Liver (tissue), 8 donors: ENCODE measurements at regions not wholly inside any gene's neighbourhood (a gene's known extent, or its start where the extent isn't known, plus 50 kb on each side); places are given as distances from the start of the nearest gene placed in this dataset.

Experiments used
- DNase-seq: peaks from one replicate; pipeline ENCODE4 v3.0.0-alpha.2; 2017; ENCODE audit warnings: low spot score
- H3K27ac ChIP-seq, 2 donors: one replicate each; pipeline ENCODE4 v1.7.0; 2013; ENCODE audit warnings: inconsistent platforms in 2 of 2, low read length in 2 of 2, control low read depth in 1 of 2, low read depth in 1 of 2, mild to moderate bottlenecking in 1 of 2
- H3K27me3 ChIP-seq, 4 donors: one replicate each; pipeline versions ENCODE4 v1.6.1 to v1.7.0; 2013; ENCODE audit warnings: low read length in 3 of 4, inconsistent platforms in 1 of 4, mild to moderate bottlenecking in 1 of 4, moderate library complexity in 1 of 4; ENCODE audit not compliant: control insufficient read depth in 4 of 4, insufficient read depth in 4 of 4
- H3K36me3 ChIP-seq, 4 donors: one replicate each; pipeline versions ENCODE4 v1.6.1 to v1.7.0; 2013; ENCODE audit warnings: low read length in 3 of 4, mild to moderate bottlenecking in 3 of 4, low read depth in 1 of 4, moderate library complexity in 1 of 4; ENCODE audit not compliant: control insufficient read depth in 4 of 4, insufficient read depth in 3 of 4
- H3K4me1 ChIP-seq, 4 donors: one replicate each; pipeline versions ENCODE4 v1.6.1 to v1.7.0; 2013; ENCODE audit warnings: low read length in 3 of 4, mild to moderate bottlenecking in 3 of 4, moderate library complexity in 1 of 4; ENCODE audit not compliant: control insufficient read depth in 4 of 4, insufficient read depth in 4 of 4
- H3K4me3 ChIP-seq, 3 donors: one replicate each; pipeline versions ENCODE4 v1.6.1 to v1.7.0; 2013; ENCODE audit warnings: low read length in 3 of 3, control low read depth in 1 of 3, low read depth in 1 of 3, mild to moderate bottlenecking in 1 of 3
- H3K9ac ChIP-seq, 2 donors: one replicate each; pipeline ENCODE4 v1.7.0; 2013; ENCODE audit warnings: low read length in 2 of 2, mild to moderate bottlenecking in 2 of 2, moderate library complexity in 2 of 2, control low read depth in 1 of 2, low read depth in 1 of 2
- H3K9me3 ChIP-seq, 4 donors: one replicate each; pipeline versions ENCODE4 v1.6.1 to v1.7.0; 2013; ENCODE audit warnings: low read length in 3 of 4; ENCODE audit not compliant: control insufficient read depth in 4 of 4
- EGR1 ChIP-seq, 2 donors: IDR thresholded peaks; 2 replicates each; pipeline ENCODE4 v1.6.1; 2016 to 2018; ENCODE audit warnings: antibody characterized with exemption in 2 of 2, low read depth in 2 of 2
- FOXA1 ChIP-seq: IDR thresholded peaks from 2 replicates; pipeline ENCODE4 v1.6.1; 2016; ENCODE audit warnings: antibody characterized with exemption
- FOXA2 ChIP-seq: IDR thresholded peaks from 2 replicates; pipeline ENCODE4 v1.6.1; 2016; ENCODE audit warnings: antibody characterized with exemption
- HNF4G ChIP-seq: IDR thresholded peaks from 2 replicates; pipeline ENCODE4 v1.6.1; 2016; ENCODE audit warnings: antibody characterized with exemption
- JUND ChIP-seq, 2 donors: IDR thresholded peaks; 2 replicates each; pipeline ENCODE4 v1.6.1; 2016; ENCODE audit warnings: antibody characterized with exemption in 2 of 2
- NR2F2 ChIP-seq: IDR thresholded peaks from 2 replicates; pipeline ENCODE4 v1.6.1; 2016; ENCODE audit warnings: antibody characterized with exemption
- RAD21 ChIP-seq, 2 donors: IDR thresholded peaks; 2 replicates each; pipeline ENCODE4 v1.6.1; 2016; ENCODE audit warnings: antibody characterized with exemption in 2 of 2, mild to moderate bottlenecking in 2 of 2
- RXRA ChIP-seq, 2 donors: IDR thresholded peaks; 2 replicates each; pipeline ENCODE4 v1.6.1; 2017 to 2018; ENCODE audit warnings: antibody characterized with exemption in 2 of 2, mild to moderate bottlenecking in 1 of 2
- SP1 ChIP-seq: IDR thresholded peaks from 2 replicates; pipeline ENCODE4 v1.6.1; 2018; ENCODE audit warnings: antibody characterized with exemption, mild to moderate bottlenecking
- TAF1 ChIP-seq: conservative IDR thresholded peaks from 2 replicates; pipeline ENCODE4 v1.6.1; 2016; ENCODE audit warnings: antibody characterized with exemption, mild to moderate bottlenecking
- YY1 ChIP-seq: IDR thresholded peaks from 2 replicates; pipeline ENCODE4 v1.6.1; 2016; ENCODE audit warnings: antibody characterized with exemption, mild to moderate bottlenecking
- WGBS: extraction: QIAGEN DNeasy Blood & Tissue Kit; methylation state at CpG from one replicate; pipeline ENCODE4 v1.1.7; 2013; 5-methylcytosine and 5-hydroxymethylcytosine counted together
- TF ChIP-seq, protein P1 (sequence below): IDR thresholded peaks from 2 replicates; pipeline ENCODE4 v1.6.1; 2016; ENCODE audit warnings: antibody characterized with exemption
- TF ChIP-seq, protein P2 (sequence below): fragments of 150-350 bp; IDR thresholded peaks from 2 replicates; pipeline ENCODE4 v1.5.1; 2017; ENCODE audit warnings: improper control_type of control experiment, low read depth, low read length; ENCODE audit not compliant: missing input control
- donor health status: healthy.
- donor health status: healthy.
- donor health status: healthy.
- donor health status: healthy.
- donor health status: healthy.

DNA sequence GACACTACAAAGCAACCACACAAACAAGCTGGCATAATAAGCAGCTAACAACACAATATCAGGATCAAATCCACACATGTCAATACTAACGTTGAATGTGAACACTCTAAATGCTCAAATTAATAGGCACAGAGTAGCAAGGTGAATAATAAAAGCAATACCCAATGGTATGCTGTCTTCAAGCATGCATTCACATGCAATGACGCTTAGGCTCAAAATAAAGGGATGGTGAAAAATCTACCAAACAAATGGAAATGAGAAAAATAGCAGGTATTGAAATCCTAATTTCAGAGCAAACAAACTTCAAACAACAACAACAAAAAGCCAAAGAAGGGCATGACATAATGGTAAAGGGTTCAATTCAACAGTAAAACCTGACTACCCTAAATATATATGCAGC is 74.0 kb upstream of the FAM47B start (continued):
- TF ChIP-seq EGR1 (IDR thresholded peaks at IDR 0.05; ENCODE audit: low read depth in 2 of 2) (no peak), HNF4G (no peak), RAD21 (IDR thresholded peaks at IDR 0.05) (no peak), TAF1 (no peak), NR2F2 (no peak), FOXA2 (no peak), JUND (IDR thresholded peaks at IDR 0.05) (no peak)

DNA sequence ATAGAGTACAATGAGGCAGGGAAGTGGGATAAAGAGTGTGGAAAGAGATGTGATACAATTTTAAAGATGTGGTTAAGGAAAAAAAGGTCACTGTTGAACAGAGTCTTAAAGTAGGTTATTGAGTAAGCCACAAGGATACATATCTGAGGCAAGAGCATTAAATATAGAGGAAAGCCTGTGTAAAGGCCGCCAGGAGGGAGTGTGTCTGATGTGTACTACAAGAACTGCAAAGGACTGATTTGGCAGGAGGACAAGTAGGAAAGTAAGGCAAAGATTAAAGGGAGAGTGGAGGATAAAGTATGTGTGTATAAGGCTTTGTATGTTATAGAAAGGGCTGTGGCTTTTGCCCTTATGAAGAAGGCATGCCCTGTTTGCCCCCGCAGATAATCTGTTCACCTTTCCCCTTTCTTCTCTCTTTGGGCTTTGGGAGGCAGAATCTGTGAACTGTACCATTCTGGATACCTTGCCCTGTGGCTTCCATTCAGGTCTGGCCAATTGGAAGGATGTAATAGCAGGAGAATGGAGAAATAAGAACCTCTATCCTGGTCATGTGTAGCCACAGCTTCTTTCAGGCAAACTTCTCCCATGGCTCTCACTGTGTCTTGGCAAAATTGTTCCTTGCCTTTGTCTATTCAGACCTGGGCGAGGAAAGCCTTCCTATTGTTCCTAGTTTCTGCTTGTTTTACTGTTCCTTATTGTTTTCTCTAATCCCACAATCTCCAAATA is 68.9 kb upstream of the FAM47B start:
- H3K27ac ChIP-seq, result no peak overlapping the region
- H3K27me3 ChIP-seq, result no peaks in the 10 kb centered on the region
- DNase-seq, result no peak
- H3K9me3 ChIP-seq, result peaks cover 0 to 4% (median 1%) of the 10 kb centered on the region in 4 donors
- no peaks in the 10 kb centered on the region for H3K36me3 ChIP-seq
- H3K4me3 ChIP-seq, result no peak overlapping the region
- TF ChIP-seq RAD21 (IDR thresholded peaks at IDR 0.05) (no peak), SP1 (no peak)
- TF ChIP-seq, protein P1, sequence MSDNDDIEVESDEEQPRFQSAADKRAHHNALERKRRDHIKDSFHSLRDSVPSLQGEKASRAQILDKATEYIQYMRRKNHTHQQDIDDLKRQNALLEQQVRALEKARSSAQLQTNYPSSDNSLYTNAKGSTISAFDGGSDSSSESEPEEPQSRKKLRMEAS, result no peak
- H3K9ac ChIP-seq, result no peak overlapping the region
- H3K4me1 ChIP-seq, result no peaks in the 10 kb centered on the region
- 66% methylated on average over 3 of the region's 3 CpGs for WGBS

DNA sequence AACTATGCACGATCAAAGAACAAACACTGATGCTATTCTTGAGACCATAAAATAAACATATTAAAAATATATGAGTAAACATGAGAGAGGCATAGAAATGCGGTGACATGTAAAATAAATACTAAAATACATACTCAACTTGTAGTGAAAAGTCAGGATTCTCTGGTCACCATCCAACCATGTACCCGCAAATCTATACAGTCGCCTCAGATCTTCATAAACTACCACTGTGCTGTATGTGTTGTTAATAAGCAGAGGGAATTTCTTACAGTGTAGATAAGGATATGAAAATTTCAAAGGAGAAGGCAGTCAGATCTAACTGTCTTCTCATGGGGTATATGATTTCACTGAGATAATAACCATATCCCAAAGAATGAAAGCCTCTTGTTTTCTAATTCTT is 67.8 kb upstream of the FAM47B start:
- Histone ChIP-seq H3K9me3 (peaks cover 0 to 4% (median 1%) of the 10 kb centered on the region in 4 donors), H3K4me3 (no peak overlapping the region), H3K36me3 (no peaks in the 10 kb centered on the region), H3K27me3 (no peaks in the 10 kb centered on the region), H3K9ac (no peak overlapping the region), H3K4me1 (no peaks in the 10 kb centered on the region), H3K27ac (no peak overlapping the region)
- no peak for DNase-seq
- TF ChIP-seq, protein P2, sequence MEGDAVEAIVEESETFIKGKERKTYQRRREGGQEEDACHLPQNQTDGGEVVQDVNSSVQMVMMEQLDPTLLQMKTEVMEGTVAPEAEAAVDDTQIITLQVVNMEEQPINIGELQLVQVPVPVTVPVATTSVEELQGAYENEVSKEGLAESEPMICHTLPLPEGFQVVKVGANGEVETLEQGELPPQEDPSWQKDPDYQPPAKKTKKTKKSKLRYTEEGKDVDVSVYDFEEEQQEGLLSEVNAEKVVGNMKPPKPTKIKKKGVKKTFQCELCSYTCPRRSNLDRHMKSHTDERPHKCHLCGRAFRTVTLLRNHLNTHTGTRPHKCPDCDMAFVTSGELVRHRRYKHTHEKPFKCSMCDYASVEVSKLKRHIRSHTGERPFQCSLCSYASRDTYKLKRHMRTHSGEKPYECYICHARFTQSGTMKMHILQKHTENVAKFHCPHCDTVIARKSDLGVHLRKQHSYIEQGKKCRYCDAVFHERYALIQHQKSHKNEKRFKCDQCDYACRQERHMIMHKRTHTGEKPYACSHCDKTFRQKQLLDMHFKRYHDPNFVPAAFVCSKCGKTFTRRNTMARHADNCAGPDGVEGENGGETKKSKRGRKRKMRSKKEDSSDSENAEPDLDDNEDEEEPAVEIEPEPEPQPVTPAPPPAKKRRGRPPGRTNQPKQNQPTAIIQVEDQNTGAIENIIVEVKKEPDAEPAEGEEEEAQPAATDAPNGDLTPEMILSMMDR, result no peak
- TF ChIP-seq RXRA (IDR thresholded peaks at IDR 0.05), result no peak
- TF ChIP-seq NR2F2, result no peak
- TF ChIP-seq FOXA2, result no peak
- 83% methylated on average over 4 of the region's 4 CpGs for WGBS

DNA sequence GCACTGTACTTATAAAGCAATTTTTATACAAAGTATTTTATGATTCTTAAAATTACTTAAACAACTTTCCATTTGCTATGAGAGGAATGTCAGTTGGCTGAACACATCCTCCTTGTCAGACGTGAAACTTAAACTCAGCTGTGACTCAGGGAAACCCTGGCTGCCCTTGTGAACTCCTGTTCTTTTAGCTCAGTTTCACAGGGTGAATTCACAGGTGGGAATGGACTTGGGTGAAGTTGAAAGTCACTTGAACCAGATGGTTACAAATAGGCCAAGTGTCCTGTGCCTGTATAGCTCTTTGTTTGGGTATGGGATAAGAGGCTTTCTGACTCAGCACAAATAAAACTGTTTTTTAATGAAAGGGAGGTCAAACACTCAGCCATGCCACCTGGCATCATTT is 67.4 kb upstream of the FAM47B start:
- TF ChIP-seq SP1 (no peak), YY1 (no peak), FOXA1 (no peak)
- TF ChIP-seq, protein P1, result no peak
- TF ChIP-seq, protein P2, result no peak
- WGBS, result 64% methylated on average over 1 of the region's 1 CpG
- H3K36me3 ChIP-seq, result no peaks in the 10 kb centered on the region
- no peaks in the 10 kb centered on the region for H3K27me3 ChIP-seq
- no peak overlapping the region for H3K4me3 ChIP-seq
- peaks cover 0 to 4% (median 1%) of the 10 kb centered on the region in 4 donors for H3K9me3 ChIP-seq
- no peak for DNase-seq
- no peak overlapping the region for H3K9ac ChIP-seq
- no peak overlapping the region for H3K27ac ChIP-seq
- no peaks in the 10 kb centered on the region for H3K4me1 ChIP-seq
